Kidney (tissue), 13 donors: ENCODE measurements at regions not wholly inside any gene's neighbourhood (a gene's known extent, or its start where the extent isn't known, plus 50 kb on each side); places are given as distances from the start of the nearest gene placed in this dataset.
A peak's percentile ranks its signal among the peaks of the same experiment; 100 is the strongest.

Experiments used
- DNase-seq, 5 donors: peaks; one replicate each; pipeline ENCODE4 v3.0.0-alpha.2; 2013 to 2020
- FAIRE-seq: peaks from 2 replicates; lab custom pipeline; 2012; peaks lifted over from hg19 to GRCh38; lab: Jason Lieb, UNC
- H3K27ac ChIP-seq, 2 donors: one replicate each; pipeline ENCODE4 v1.7.0; 2013; ENCODE audit warnings: low read depth in 2 of 2, low read length in 2 of 2, inconsistent platforms in 1 of 2
- H3K27me3 ChIP-seq: one replicate; pipeline ENCODE4 v1.7.1; 2013; ENCODE audit warnings: low read length, inconsistent platforms; ENCODE audit not compliant: control insufficient read depth, insufficient read depth
- H3K36me3 ChIP-seq, 3 donors: one replicate each; pipeline versions ENCODE4 v1.7.0 to v1.7.1; 2013; ENCODE audit warnings: low read length in 3 of 3, control low read depth in 1 of 3, inconsistent platforms in 1 of 3; ENCODE audit not compliant: insufficient read depth in 3 of 3, control insufficient read depth in 2 of 3
- H3K4me1 ChIP-seq, 3 donors: one replicate each; pipeline versions ENCODE4 v1.7.0 to v1.7.1; 2013; ENCODE audit warnings: low read length in 3 of 3, inconsistent platforms in 1 of 3, low read depth in 1 of 3; ENCODE audit not compliant: control insufficient read depth in 2 of 3, insufficient read depth in 2 of 3
- H3K4me3 ChIP-seq, 3 donors: one replicate each; pipeline versions ENCODE4 v1.7.0 to v1.8.1; 2013; ENCODE audit warnings: low read length in 3 of 3, control low read depth in 1 of 3, inconsistent platforms in 1 of 3
- H3K9ac ChIP-seq, 3 donors: one replicate each; pipeline versions ENCODE4 v1.7.0 to v1.7.1; 2013; ENCODE audit warnings: low read length in 3 of 3, control low read depth in 1 of 3, inconsistent platforms in 1 of 3
- H3K9me3 ChIP-seq, 3 donors: one replicate each; pipeline versions ENCODE4 v1.7.0 to v1.7.1; 2013; ENCODE audit warnings: low read length in 3 of 3, control low read depth in 1 of 3, inconsistent platforms in 1 of 3; ENCODE audit not compliant: control insufficient read depth in 2 of 3, insufficient read depth in 1 of 3
- CTCF ChIP-seq: IDR thresholded peaks from 3 replicates; pipeline ENCODE4 v1.5.1; 2012; ENCODE audit warnings: mild to moderate bottlenecking, moderate library complexity, borderline replicate concordance; ENCODE audit not compliant: insufficient read depth; ENCODE audit errors: extremely low read depth
- intact Hi-C: fragments of 100-400 bp; cut with DNase I; formaldehyde crosslinking; loops from one replicate; pipeline ENCODE4 v1.11.1; 2022
- donor health status: control.
- donor health status: control.
- donor health status: control.
- donor health status: control.
- donor health status: control.
- donor health status: DM: yes; HTN: yes; CAD: no.
- donor health status: Normal renal cell carcinoma (clear cell type).

GRCh38 chr9:87342743-87343142, 154.9 kb upstream of the DAPK1 start:
- no peaks in the 10 kb centered on the region for H3K36me3 ChIP-seq
- DNase-seq (peak in 2 of 5 donors; percentile 72 to 85), FAIRE-seq (no peak)
- H3K27me3 ChIP-seq: no peaks in the 10 kb centered on the region
- H3K4me1 ChIP-seq: peaks cover 0 to 7% (median 3%) of the 10 kb centered on the region in 3 donors
- no peak overlapping the region for H3K4me3 ChIP-seq
- no peak for TF ChIP-seq CTCF
- no peaks in the 10 kb centered on the region for H3K9me3 ChIP-seq
- H3K9ac ChIP-seq: no peak overlapping the region
- intact Hi-C loops: no loop called here
- H3K27ac ChIP-seq: no peak overlapping the region

- H3K4me3 ChIP-seq: no peak overlapping the region
- H3K27ac ChIP-seq: no peak overlapping the region
- H3K9me3 ChIP-seq: no peaks in the 10 kb centered on the region
- DNase-seq (no peak), FAIRE-seq (no peak)
- peaks cover 0 to 4% (median 0%) of the 10 kb centered on the region in 3 donors for H3K4me1 ChIP-seq
- no peak for TF ChIP-seq CTCF
- no peak overlapping the region for H3K9ac ChIP-seq
- no peaks in the 10 kb centered on the region for H3K27me3 ChIP-seq
- no peaks in the 10 kb centered on the region for H3K36me3 ChIP-seq
- intact Hi-C loops: no loop called here
Measured at GRCh38 chr9:87343816-87344430, 153.7 kb upstream of the DAPK1 start.

DNA sequence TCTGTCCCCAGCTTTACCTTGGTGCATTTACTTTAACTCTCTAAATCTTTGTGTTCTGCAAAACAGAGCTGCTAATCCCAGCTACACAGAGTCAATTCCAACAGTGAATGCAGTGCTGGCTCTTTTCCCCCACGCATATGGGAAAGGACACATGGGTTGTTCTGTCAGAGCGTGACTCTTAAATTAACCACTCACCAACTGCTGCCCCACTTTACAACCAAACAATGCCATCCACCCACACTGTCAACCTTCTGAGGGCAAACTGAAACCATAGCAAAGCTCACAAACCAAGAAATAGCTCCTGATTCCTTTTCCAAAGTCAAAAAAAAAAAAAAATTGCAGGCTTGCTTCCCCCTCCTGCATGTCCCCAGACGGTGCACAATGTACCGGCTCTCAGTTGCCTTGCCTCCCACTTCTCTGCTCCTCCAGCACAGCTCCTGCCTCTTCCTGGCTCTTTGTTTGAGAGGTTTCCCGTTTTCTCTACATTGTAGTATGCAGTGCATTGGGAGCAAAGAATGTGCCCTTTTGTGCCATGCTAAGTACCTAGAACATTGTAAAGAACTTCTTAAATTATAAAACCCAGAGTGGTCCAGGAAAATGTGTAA, 151.5 kb upstream of the DAPK1 start:
- no peak overlapping the region for H3K27ac ChIP-seq
- DNase-seq (no peak), FAIRE-seq (no peak)
- intact Hi-C loops: no loop called here
- no peak overlapping the region for H3K9ac ChIP-seq
- no peak for TF ChIP-seq CTCF
- H3K4me1 ChIP-seq: peaks cover 0 to 4% (median 0%) of the 10 kb centered on the region in 3 donors
- H3K27me3 ChIP-seq: no peaks in the 10 kb centered on the region
- H3K4me3 ChIP-seq: no peak overlapping the region
- H3K36me3 ChIP-seq: no peaks in the 10 kb centered on the region
- no peaks in the 10 kb centered on the region for H3K9me3 ChIP-seq
